Lung microvascular endothelial cell (primary cell): ENCODE measurements at regions not wholly inside any gene's neighbourhood (a gene's known extent, or its start where the extent isn't known, plus 50 kb on each side); places are given as distances from the start of the nearest gene placed in this dataset.

ENCODE experiments used
- DNase-seq, 2 donors: peaks; one replicate each; pipeline versions ENCODE4 v3.0.0 to v3.0.0-alpha.2; 2010; ENCODE audit warnings: low read depth in 2 of 2

GRCh38 chr2:109070290-109070689 lies 58.7 kb upstream of the SH3RF3 start:
- no peak for DNase-seq

- no peak for DNase-seq
Measured at GRCh38 chr2:109069331-109070194, 59.4 kb upstream of the SH3RF3 start.

- DNase-seq, result no peak
Measured at GRCh38 chr2:109068811-109069210, 60.2 kb upstream of the SH3RF3 start.

GRCh38 chr2:109067631-109068125 lies 61.3 kb upstream of the SH3RF3 start:
- no peak for DNase-seq

GRCh38 chr2:109066917-109067597 lies 61.9 kb upstream of the SH3RF3 start:
- DNase-seq, result no peak

- no peak for DNase-seq
Measured at GRCh38 chr2:109066501-109066900, 62.5 kb upstream of the SH3RF3 start.

- no peak for DNase-seq
Measured at GRCh38 chr2:109065391-109065734, 63.6 kb upstream of the SH3RF3 start.

GRCh38 chr2:109064660-109065390 lies 64.2 kb upstream of the SH3RF3 start:
- no peak for DNase-seq

- DNase-seq, result no peak
Measured at GRCh38 chr2:109062859-109063700, 65.9 kb upstream of the SH3RF3 start.

- no peak for DNase-seq
Measured at GRCh38 chr2:109062145-109062858, 66.7 kb upstream of the SH3RF3 start.

GRCh38 chr2:109061736-109062135 lies 67.3 kb upstream of the SH3RF3 start:
- no peak for DNase-seq

- DNase-seq, result no peak
Measured at GRCh38 chr2:109060496-109060895, 68.5 kb upstream of the SH3RF3 start.

- no peak for DNase-seq
Measured at GRCh38 chr2:109059474-109060165, 69.4 kb upstream of the SH3RF3 start.

GRCh38 chr2:109058802-109059201 lies 69.8 kb upstream of the EDAR start:
- no peak for DNase-seq

- no peak for DNase-seq
Measured at GRCh38 chr2:109058191-109058632, 69.2 kb upstream of the EDAR start.

GRCh38 chr2:109057686-109058085 lies 68.7 kb upstream of the EDAR start:
- DNase-seq, result no peak

GRCh38 chr2:109055435-109055834 lies 66.4 kb upstream of the EDAR start:
- DNase-seq, result no peak

- peak in 1 of 2 donors; percentile 41 for DNase-seq
Measured at GRCh38 chr2:109054865-109055264, 65.8 kb upstream of the EDAR start.

- DNase-seq, result no peak
Measured at GRCh38 chr2:109053716-109054115, 64.7 kb upstream of the EDAR start.

- DNase-seq, result no peak
Measured at GRCh38 chr2:109052922-109053321, 63.9 kb upstream of the EDAR start.
